ENCODE measurements at regions not wholly inside any gene's neighbourhood (a gene's known extent, or its start where the extent isn't known, plus 50 kb on each side); places are given as distances from the start of the nearest gene placed in this dataset.

DNA sequence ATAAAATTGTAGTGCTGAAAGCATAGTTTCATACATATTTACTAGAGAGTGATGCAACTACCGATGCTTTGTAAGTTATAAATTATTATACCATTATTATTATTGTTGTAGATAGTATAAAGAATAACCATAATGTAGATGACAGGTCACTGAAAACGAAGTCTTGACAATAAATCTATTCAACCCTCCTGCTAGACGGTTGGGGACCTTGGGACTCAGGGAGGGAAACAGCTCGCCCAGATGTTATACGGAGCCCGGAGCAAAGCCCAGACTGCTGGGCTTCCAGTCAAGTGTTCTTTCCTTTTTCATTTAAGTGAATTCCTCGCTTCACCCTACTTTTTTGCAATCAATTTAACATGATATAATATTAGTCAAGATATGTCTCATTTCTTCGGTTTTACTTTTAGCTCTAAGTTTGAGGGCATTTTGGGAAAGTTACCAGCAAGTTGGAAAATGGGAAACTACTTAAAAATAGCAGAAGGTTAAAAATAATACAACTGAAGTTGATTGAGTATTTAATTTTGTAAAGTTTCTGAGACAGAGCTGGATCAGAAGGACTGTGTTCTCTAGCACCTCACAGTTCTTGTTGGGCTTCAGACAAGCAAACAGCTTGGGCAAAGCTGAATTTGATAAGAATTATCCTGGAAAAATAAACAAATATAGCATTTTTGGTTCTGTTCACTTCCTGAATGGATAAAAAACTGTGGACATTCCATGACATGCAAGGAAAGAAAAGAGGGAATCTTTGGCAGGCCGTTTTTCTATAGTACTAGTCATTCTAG is 173.4 kb upstream of the TP63 start:
- TF ChIP-seq CTCF (IDR thresholded peaks at IDR 0.05) (no peak), POLR2A (IDR thresholded peaks at IDR 0.05) (no peak)
